CD8-positive, alpha-beta memory T cell (primary cell): ENCODE measurements at regions not wholly inside any gene's neighbourhood (a gene's known extent, or its start where the extent isn't known, plus 50 kb on each side); places are given as distances from the start of the nearest gene placed in this dataset.

Source experiments
- CTCF ChIA-PET: fragments of 350-600 bp; sonication (Branson Sonifier 250); formaldehyde crosslinking; loops from one replicate; lab custom pipeline; 2021; ENCODE audit warnings: antibody characterized with exemption; lab: Charles Lee
- POLR2A ChIA-PET: fragments of 350-600 bp; sonication (Branson Sonifier 250); formaldehyde crosslinking; loops from one replicate; lab custom pipeline; 2021; ENCODE audit warnings: antibody characterized with exemption; lab: Charles Lee
- DNase-seq, 5 donors: peaks; one replicate each; pipeline versions ENCODE4 v3.0.0 to v3.0.0-alpha.2; 2020 to 2022; ENCODE audit warnings: mixed read lengths in 1 of 5
- H3K27ac ChIP-seq: one replicate; pipeline ENCODE4 v1.7.0; 2013; ENCODE audit warnings: low read depth, mild to moderate bottlenecking, low read length, moderate library complexity
- H3K27me3 ChIP-seq: 2 replicates; pipeline ENCODE4 v1.7.0; 2013; ENCODE audit warnings: low read length, mild to moderate bottlenecking; ENCODE audit not compliant: insufficient read depth, poor library complexity, severe bottlenecking
- H3K36me3 ChIP-seq: 2 replicates; pipeline ENCODE4 v1.7.0; 2013; ENCODE audit warnings: mild to moderate bottlenecking, low read length, moderate library complexity; ENCODE audit not compliant: insufficient read depth
- H3K4me1 ChIP-seq: 2 replicates; pipeline ENCODE4 v1.7.0; 2013; ENCODE audit warnings: mild to moderate bottlenecking, low read length, moderate library complexity; ENCODE audit not compliant: insufficient read depth
- H3K4me3 ChIP-seq: 2 replicates; pipeline ENCODE4 v1.7.0; 2013; ENCODE audit warnings: mild to moderate bottlenecking, low read length
- H3K9me3 ChIP-seq: 2 replicates; pipeline ENCODE4 v1.7.0; 2013; ENCODE audit warnings: mild to moderate bottlenecking, low read length
- H3K27ac Mint-ChIP-seq, 8 donors: one replicate each; pipeline ENCODE4 v1.8.0; 2020 to 2021; ENCODE audit warnings: mixed read lengths in 8 of 8, mild to moderate bottlenecking in 6 of 8, inconsistent platforms in 3 of 8, moderate library complexity in 3 of 8
- H3K27me3 Mint-ChIP-seq, 2 donors: one replicate each; pipeline ENCODE4 v1.8.0; 2020 to 2021; ENCODE audit warnings: mixed read lengths in 2 of 2, mild to moderate bottlenecking in 1 of 2, moderate library complexity in 1 of 2
- H3K36me3 Mint-ChIP-seq, 3 donors: one replicate each; pipeline ENCODE4 v1.8.0; 2020 to 2021; ENCODE audit warnings: mixed read lengths in 3 of 3, inconsistent platforms in 1 of 3, mild to moderate bottlenecking in 1 of 3
- H3K4me1 Mint-ChIP-seq, 3 donors: one replicate each; pipeline ENCODE4 v1.8.0; 2020 to 2021; ENCODE audit warnings: mixed read lengths in 3 of 3, inconsistent platforms in 1 of 3, mild to moderate bottlenecking in 1 of 3
- H3K4me3 Mint-ChIP-seq, 7 donors: one replicate each; pipeline ENCODE4 v1.8.0; 2020 to 2021; ENCODE audit warnings: mixed read lengths in 7 of 7, mild to moderate bottlenecking in 6 of 7, moderate library complexity in 4 of 7, inconsistent platforms in 2 of 7
- H3K9me3 Mint-ChIP-seq, 5 donors: one replicate each; pipeline ENCODE4 v1.8.0; 2020 to 2022; ENCODE audit warnings: mixed read lengths in 5 of 5, mild to moderate bottlenecking in 3 of 5, moderate library complexity in 2 of 5, inconsistent platforms in 1 of 5

- POLR2A ChIA-PET: no interaction called here
- Histone ChIP-seq H3K9me3 (no peaks in the 10 kb centered on the region), H3K27ac (no peak overlapping the region), H3K4me1 (no peaks in the 10 kb centered on the region), H3K27me3 (no peaks in the 10 kb centered on the region), H3K4me3 (no peak overlapping the region), H3K36me3 (no peaks in the 10 kb centered on the region)
- no peaks in the 10 kb centered on the region for H3K4me1 Mint-ChIP-seq
- H3K27ac Mint-ChIP-seq: no peak overlapping the region
- peaks cover 0 to 6% (median 5%) of the 10 kb centered on the region in 5 donors for H3K9me3 Mint-ChIP-seq
- no peak for DNase-seq
- H3K4me3 Mint-ChIP-seq: no peak overlapping the region
- CTCF ChIA-PET: no interaction called here
- H3K36me3 Mint-ChIP-seq: peaks cover 0 to 7% (median 2%) of the 10 kb centered on the region in 3 donors
- H3K27me3 Mint-ChIP-seq: no peaks in the 10 kb centered on the region
Measured at GRCh38 chr15:95512906-95513305, 817.6 kb upstream of the NR2F2 start.

GRCh38 chr15:95519887-95520286 lies 810.6 kb upstream of the NR2F2 start:
- peaks cover 0 to 2% (median under 1%) of the 10 kb centered on the region in 3 donors for H3K36me3 Mint-ChIP-seq
- ChIA-PET POLR2A (no interaction called here), CTCF (no interaction called here)
- Histone ChIP-seq H3K9me3 (no peaks in the 10 kb centered on the region), H3K4me3 (no peak overlapping the region), H3K27ac (no peak overlapping the region), H3K4me1 (no peaks in the 10 kb centered on the region), H3K36me3 (no peaks in the 10 kb centered on the region), H3K27me3 (no peaks in the 10 kb centered on the region)
- peaks cover 1 to 11% of the 10 kb centered on the region in 2 donors for H3K27me3 Mint-ChIP-seq
- peaks cover 0 to 2% (median 0%) of the 10 kb centered on the region in 5 donors for H3K9me3 Mint-ChIP-seq
- no peak for DNase-seq
- no peak overlapping the region for H3K4me3 Mint-ChIP-seq
- H3K4me1 Mint-ChIP-seq: no peaks in the 10 kb centered on the region
- no peak overlapping the region for H3K27ac Mint-ChIP-seq

DNA sequence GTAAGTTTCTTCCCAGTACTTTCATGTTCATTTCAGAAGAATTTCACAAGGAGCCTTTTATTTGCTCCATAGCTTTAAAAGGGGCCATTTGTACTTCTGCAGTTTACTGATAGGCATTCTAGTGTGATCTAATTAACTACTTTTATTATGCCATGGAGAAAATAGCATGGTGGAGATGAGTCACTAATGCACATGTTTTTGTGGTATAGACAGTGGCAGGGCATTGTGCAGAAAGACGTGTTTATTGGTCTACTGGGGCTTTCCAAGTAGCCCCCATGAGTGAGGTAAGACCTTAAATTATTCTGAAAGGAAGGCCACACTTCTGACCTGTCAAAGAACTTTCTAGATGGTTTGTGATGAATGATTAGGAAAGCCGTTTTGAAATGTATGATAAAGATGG lies 810.0 kb upstream of the NR2F2 start:
- Mint-ChIP-seq H3K4me3 (no peak overlapping the region), H3K9me3 (peaks cover 0 to 5% (median 2%) of the 10 kb centered on the region in 5 donors), H3K27ac (no peak overlapping the region), H3K4me1 (no peaks in the 10 kb centered on the region), H3K36me3 (peaks cover 0 to 6% (median 2%) of the 10 kb centered on the region in 3 donors), H3K27me3 (peaks cover 1 to 11% of the 10 kb centered on the region in 2 donors)
- Histone ChIP-seq H3K4me3 (no peak overlapping the region), H3K36me3 (no peaks in the 10 kb centered on the region), H3K27me3 (no peaks in the 10 kb centered on the region), H3K9me3 (no peaks in the 10 kb centered on the region), H3K27ac (no peak overlapping the region), H3K4me1 (no peaks in the 10 kb centered on the region)
- no peak for DNase-seq
- CTCF ChIA-PET: no interaction called here
- POLR2A ChIA-PET: no interaction called here

DNA sequence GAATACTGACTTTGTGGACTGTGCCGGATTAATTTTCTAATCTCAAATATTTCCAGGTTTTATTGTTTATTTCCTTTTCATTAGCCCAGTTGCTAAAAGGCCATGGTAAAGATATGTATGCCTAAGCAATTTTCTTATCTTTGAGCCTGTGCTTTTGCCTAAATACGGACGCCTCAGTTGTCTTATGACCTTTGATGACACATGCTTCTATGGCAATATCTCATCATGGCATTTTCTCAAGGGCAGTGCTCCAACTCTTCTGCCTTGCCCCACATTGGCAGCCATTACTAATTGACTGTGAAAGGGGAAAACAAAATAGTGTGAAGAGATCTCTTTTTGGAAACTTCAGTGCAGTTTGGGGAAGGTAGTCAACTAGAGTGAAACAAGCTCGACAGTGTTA lies 809.6 kb upstream of the NR2F2 start:
- peaks cover 0 to 7% (median 0%) of the 10 kb centered on the region in 3 donors for H3K36me3 Mint-ChIP-seq
- CTCF ChIA-PET: no interaction called here
- H3K27ac Mint-ChIP-seq: no peak overlapping the region
- POLR2A ChIA-PET: no interaction called here
- DNase-seq: no peak
- no peaks in the 10 kb centered on the region for H3K4me1 Mint-ChIP-seq
- Histone ChIP-seq H3K9me3 (no peaks in the 10 kb centered on the region), H3K4me3 (no peak overlapping the region), H3K4me1 (no peaks in the 10 kb centered on the region), H3K27ac (no peak overlapping the region), H3K36me3 (no peaks in the 10 kb centered on the region), H3K27me3 (no peaks in the 10 kb centered on the region)
- H3K9me3 Mint-ChIP-seq: peaks cover 0 to 5% (median 0%) of the 10 kb centered on the region in 5 donors
- H3K27me3 Mint-ChIP-seq: peaks cover 1 to 11% of the 10 kb centered on the region in 2 donors
- no peak overlapping the region for H3K4me3 Mint-ChIP-seq

- Mint-ChIP-seq H3K4me3 (no peak overlapping the region), H3K36me3 (peaks cover 0 to 18% (median 0%) of the 10 kb centered on the region in 3 donors), H3K27ac (no peak overlapping the region), H3K27me3 (peaks cover 1 to 11% of the 10 kb centered on the region in 2 donors), H3K9me3 (peaks cover 0 to 11% (median 6%) of the 10 kb centered on the region in 5 donors), H3K4me1 (no peaks in the 10 kb centered on the region)
- DNase-seq: no peak
- Histone ChIP-seq H3K27me3 (no peaks in the 10 kb centered on the region), H3K36me3 (no peaks in the 10 kb centered on the region), H3K27ac (no peak overlapping the region), H3K4me1 (no peaks in the 10 kb centered on the region), H3K9me3 (no peaks in the 10 kb centered on the region), H3K4me3 (no peak overlapping the region)
- ChIA-PET CTCF (no interaction called here), POLR2A (no interaction called here)
Measured at GRCh38 chr15:95522533-95522932, 808.0 kb upstream of the NR2F2 start.

GRCh38 chr15:95528920-95529319 lies 801.6 kb upstream of the NR2F2 start:
- H3K27me3 ChIP-seq: no peaks in the 10 kb centered on the region

DNA sequence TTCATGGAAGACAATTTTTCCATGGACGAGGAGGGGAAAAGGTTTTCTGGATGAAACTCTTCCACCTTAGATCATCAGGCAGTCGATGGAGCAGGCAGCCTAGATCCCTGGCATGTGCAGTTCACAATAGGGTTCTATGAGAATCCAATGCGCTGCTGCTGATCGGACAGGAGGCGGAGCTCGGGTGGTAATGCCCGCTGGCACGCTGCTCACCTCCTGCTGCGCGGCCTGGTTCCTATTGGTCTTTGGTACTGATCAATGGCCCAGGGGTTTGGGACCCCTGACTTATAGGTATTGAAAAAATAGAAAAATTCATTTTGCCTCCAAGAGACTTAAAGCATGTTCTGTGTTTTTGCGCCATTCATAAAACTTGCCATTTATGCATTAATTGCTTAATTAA lies 793.9 kb upstream of the NR2F2 start:
- Histone ChIP-seq H3K36me3 (no peaks in the 10 kb centered on the region), H3K27me3 (no peaks in the 10 kb centered on the region), H3K9me3 (no peaks in the 10 kb centered on the region), H3K4me1 (no peaks in the 10 kb centered on the region), H3K27ac (no peak overlapping the region), H3K4me3 (no peak overlapping the region)
- H3K9me3 Mint-ChIP-seq: no peaks in the 10 kb centered on the region
- H3K4me1 Mint-ChIP-seq: no peaks in the 10 kb centered on the region
- no peak overlapping the region for H3K4me3 Mint-ChIP-seq
- peaks cover 3 to 5% of the 10 kb centered on the region in 2 donors for H3K27me3 Mint-ChIP-seq
- no peak for DNase-seq
- no peaks in the 10 kb centered on the region for H3K36me3 Mint-ChIP-seq
- ChIA-PET POLR2A (no interaction called here), CTCF (no interaction called here)
- H3K27ac Mint-ChIP-seq: no peak overlapping the region

More at GRCh38 chr15:95528920-95529319, 801.6 kb upstream of the NR2F2 start:
- H3K36me3 ChIP-seq: no peaks in the 10 kb centered on the region
- no peak overlapping the region for H3K4me3 ChIP-seq
- POLR2A ChIA-PET: no interaction called here
- Mint-ChIP-seq H3K9me3 (peaks cover 0 to 11% (median 6%) of the 10 kb centered on the region in 5 donors), H3K36me3 (peaks cover 0 to 18% (median 0%) of the 10 kb centered on the region in 3 donors), H3K4me1 (no peaks in the 10 kb centered on the region), H3K27me3 (peaks cover 3 to 4% of the 10 kb centered on the region in 2 donors), H3K27ac (no peak overlapping the region), H3K4me3 (no peak overlapping the region)
- no peak overlapping the region for H3K27ac ChIP-seq
- CTCF ChIA-PET: no interaction called here
- no peak for DNase-seq
- H3K9me3 ChIP-seq: no peaks in the 10 kb centered on the region
- H3K4me1 ChIP-seq: no peaks in the 10 kb centered on the region

GRCh38 chr15:95538693-95539092 lies 791.8 kb upstream of the NR2F2 start:
- H3K9me3 ChIP-seq: no peaks in the 10 kb centered on the region
- H3K36me3 Mint-ChIP-seq: no peaks in the 10 kb centered on the region
- ChIA-PET POLR2A (no interaction called here), CTCF (interaction anchor here (0.7 kb wide), 1 partner anchor 11 kb away, joined by 3 read pairs; no protein-coding TSS in a partner anchor)
- H3K27me3 Mint-ChIP-seq: peaks cover 2 to 8% of the 10 kb centered on the region in 2 donors
- no peak overlapping the region for H3K4me3 ChIP-seq
- no peak overlapping the region for H3K27ac ChIP-seq
- no peaks in the 10 kb centered on the region for H3K9me3 Mint-ChIP-seq
- no peaks in the 10 kb centered on the region for H3K36me3 ChIP-seq
- H3K27ac Mint-ChIP-seq: no peak overlapping the region
- H3K27me3 ChIP-seq: no peaks in the 10 kb centered on the region
- H3K4me1 ChIP-seq: no peaks in the 10 kb centered on the region
- no peak for DNase-seq
- no peaks in the 10 kb centered on the region for H3K4me1 Mint-ChIP-seq
- no peak overlapping the region for H3K4me3 Mint-ChIP-seq
